Retinal pigment epithelial cell (primary cell): ENCODE measurements at regions not wholly inside any gene's neighbourhood (a gene's known extent, or its start where the extent isn't known, plus 50 kb on each side); places are given as distances from the start of the nearest gene placed in this dataset.

Source experiments
- DNase-seq: peaks from one replicate; pipeline ENCODE4 v3.0.0-alpha.2; 2010; ENCODE audit warnings: low read depth
- H3K4me3 ChIP-seq: 2 replicates; pipeline ENCODE4 v1.5.1; 2011; ENCODE audit warnings: mild to moderate bottlenecking, low read length, control low read depth, moderate library complexity
- TF ChIP-seq, protein P1 (sequence below): conservative IDR thresholded peaks from 2 replicates; pipeline ENCODE4 v1.5.1; 2011; ENCODE audit warnings: low read depth, low read length, control low read depth, inconsistent platforms

DNA sequence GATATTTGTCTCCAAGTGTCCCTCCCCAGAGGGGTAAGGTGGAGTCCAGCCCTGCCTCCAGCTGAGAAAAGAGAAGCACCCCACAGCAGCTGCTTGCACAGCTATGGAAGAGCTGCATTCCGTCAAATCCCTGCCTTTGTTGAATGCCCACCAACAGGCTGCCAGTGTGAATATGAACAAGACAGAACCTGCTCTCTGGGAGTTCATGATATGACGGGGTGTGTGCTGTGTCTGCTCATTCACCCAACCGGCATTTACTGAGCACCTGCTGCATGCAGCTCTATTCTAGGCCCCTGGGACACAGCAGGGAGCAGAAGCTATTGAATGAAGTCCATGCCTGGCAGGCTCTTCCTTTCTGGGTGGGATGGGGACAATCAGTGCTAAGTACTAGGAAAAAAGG is 238.8 kb downstream of the GADD45G start:
- DNase-seq = no peak
- TF ChIP-seq, protein P1, sequence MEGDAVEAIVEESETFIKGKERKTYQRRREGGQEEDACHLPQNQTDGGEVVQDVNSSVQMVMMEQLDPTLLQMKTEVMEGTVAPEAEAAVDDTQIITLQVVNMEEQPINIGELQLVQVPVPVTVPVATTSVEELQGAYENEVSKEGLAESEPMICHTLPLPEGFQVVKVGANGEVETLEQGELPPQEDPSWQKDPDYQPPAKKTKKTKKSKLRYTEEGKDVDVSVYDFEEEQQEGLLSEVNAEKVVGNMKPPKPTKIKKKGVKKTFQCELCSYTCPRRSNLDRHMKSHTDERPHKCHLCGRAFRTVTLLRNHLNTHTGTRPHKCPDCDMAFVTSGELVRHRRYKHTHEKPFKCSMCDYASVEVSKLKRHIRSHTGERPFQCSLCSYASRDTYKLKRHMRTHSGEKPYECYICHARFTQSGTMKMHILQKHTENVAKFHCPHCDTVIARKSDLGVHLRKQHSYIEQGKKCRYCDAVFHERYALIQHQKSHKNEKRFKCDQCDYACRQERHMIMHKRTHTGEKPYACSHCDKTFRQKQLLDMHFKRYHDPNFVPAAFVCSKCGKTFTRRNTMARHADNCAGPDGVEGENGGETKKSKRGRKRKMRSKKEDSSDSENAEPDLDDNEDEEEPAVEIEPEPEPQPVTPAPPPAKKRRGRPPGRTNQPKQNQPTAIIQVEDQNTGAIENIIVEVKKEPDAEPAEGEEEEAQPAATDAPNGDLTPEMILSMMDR = no peak
- H3K4me3 ChIP-seq = no peak overlapping the region

DNA sequence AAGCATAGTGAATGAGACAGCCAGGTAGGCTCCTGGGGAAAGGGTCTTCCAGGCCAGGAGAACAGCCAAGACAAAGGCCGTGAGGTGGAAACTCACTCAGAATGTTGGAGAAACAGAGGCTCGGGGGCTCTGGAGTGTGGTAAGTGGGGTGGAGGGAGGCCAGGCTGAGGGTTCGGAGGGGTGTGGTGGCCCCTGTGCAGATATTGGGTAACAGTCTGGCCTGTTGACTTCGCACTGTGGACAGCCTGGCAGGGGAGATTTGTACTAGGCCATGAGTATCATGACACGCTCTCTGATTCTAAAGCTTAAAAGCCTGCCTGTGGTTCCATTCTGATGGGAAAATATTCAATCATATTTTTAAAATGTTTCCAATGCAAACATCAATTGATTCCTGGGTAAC is 239.3 kb downstream of the GADD45G start:
- H3K4me3 ChIP-seq = no peak overlapping the region
- DNase-seq = no peak
- TF ChIP-seq, protein P1 = no peak

DNA sequence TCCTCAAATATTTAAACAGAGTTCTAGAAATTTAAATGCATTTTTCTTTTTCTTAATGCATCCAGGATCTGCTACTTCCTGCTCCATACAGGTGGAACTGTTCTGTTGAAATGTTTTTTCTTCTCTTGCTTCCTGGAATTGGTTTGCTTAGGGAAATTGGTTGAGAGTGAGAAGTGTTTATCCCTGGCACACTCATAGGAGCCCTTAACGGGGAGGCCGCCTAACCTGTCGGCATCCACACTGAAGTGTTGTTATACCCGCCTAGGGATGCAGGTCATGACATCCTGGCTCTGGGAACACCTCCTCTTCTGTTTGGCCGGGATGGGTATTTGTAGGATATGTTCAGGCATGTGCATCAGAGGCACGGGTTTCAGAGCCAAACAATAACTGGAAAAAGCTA is 239.7 kb downstream of the GADD45G start:
- DNase-seq = no peak
- H3K4me3 ChIP-seq = no peak overlapping the region
- TF ChIP-seq, protein P1 = no peak

DNA sequence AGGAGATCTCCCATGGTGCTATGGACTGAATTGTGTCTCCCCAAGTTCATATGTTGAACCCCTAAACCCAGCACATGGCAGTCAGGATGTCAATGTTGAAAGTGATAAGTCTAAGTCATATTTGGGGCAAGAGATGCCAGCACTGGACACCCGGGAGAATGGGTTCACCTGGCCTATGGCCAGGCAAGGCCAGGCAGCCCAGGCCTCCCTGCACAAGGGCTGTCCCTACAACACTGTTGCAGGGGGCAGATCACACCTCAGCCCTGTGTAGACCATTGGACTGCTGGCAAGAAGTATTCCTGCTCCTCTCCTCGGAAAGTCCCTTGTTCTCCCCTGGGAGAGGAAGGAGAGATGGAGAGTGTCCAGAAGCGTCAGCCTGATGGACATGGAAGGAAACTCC is 240.5 kb downstream of the GADD45G start:
- TF ChIP-seq, protein P1 = no peak
- DNase-seq = no peak
- no peak overlapping the region for H3K4me3 ChIP-seq

DNA sequence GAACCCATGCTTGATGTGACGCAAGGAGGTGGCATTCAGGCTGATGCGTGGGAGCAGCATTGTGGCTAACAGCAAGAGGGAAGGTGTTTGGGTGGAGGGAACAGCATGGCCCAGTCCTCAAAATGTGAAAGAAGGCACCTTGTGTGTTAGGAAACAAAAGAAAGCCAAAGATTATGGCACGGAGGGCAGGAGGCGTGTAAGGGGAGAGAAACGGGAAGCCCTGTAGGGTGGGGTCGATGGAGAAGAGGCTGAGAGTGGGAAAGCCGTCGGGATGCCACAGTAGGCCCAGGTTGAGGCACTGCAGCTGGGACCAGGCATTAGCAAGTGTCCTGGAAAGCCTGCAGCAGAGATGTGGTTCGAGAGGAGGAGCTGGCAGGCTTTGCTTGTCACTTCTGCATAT is 241.1 kb downstream of the GADD45G start:
- H3K4me3 ChIP-seq = no peak overlapping the region
- TF ChIP-seq, protein P1 = no peak
- DNase-seq = no peak

DNA sequence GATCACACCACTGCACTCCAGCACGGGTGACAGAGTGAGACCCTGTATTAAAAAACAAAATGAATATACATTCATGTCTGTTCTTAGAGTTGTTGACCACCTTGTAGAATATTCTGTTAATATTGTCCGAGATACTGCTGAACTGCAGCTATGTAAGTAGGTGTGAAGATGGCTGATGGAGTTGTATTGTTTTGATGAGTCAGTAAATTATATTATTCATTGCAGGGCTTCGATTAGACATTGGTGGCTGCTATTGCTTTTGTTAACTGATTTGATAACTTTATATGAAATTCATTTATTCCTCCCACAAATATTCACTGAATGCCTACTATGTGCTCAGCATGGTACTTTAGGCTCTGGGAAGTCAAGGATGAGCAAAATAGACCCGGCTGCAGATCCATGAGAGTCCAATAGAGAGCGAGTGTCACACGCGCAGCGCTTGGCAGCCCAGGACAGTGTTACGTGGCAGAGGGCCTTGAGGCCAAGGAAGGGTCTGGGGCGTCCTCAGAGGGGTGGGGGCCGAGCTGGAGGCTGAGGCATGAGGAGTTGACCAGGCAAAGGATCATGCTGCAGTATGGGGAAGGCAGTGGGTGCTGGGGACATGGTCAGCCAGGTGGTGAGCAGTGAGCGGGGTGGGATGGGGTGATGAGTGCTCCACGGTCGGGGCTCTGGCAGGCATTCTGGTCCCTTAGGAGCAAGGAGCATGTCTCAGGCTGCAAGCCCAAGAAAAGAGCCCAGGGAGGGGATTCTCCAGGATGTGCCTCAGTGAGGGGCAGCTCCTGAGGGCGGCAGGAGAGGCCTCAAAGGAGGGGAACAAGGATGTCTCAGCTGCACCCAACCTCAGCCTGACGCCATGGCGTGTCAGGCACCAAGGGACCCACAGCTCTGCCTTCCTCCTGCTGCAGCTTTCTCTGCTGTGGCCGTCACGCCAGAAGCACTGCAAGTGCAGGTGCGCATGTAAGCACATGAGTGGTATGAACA is 243.5 kb downstream of the GADD45G start:
- TF ChIP-seq, protein P1 = no peak
- no peak for DNase-seq
- H3K4me3 ChIP-seq = no peak overlapping the region

DNA sequence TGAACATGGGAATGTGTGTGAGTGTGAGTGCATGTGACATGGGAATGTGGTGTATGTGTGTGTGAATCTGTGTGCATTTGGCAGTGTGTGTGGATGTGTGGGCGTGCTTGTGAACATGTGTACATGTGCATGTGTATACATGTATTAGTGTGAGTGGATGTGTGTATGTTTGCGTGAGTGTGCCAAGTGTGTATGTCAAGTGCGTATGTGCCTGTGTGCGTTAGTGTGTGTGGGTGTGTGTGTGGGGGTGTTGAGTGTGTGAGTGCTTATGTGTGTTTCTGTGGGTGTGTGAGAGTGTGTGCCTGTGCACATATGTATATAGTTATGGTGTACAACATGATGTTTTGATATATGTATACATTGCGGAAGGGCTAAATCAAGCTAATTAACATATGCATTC is 244.3 kb downstream of the GADD45G start:
- no peak for DNase-seq
- no peak overlapping the region for H3K4me3 ChIP-seq
- TF ChIP-seq, protein P1 = no peak
